ENCODE measurements at regions not wholly inside any gene's neighbourhood (a gene's known extent, or its start where the extent isn't known, plus 50 kb on each side); places are given as distances from the start of the nearest gene placed in this dataset.

GRCh38 chr4:138861135-138861534, 154.4 kb upstream of the NOCT start:
- TF ChIP-seq EP300 (IDR thresholded peaks at IDR 0.05): no peak
- TF ChIP-seq CTCF (IDR thresholded peaks at IDR 0.05): no peak
